Ishikawa (cell line): ENCODE measurements at regions not wholly inside any gene's neighbourhood (a gene's known extent, or its start where the extent isn't known, plus 50 kb on each side); places are given as distances from the start of the nearest gene placed in this dataset.

Source experiments
- CEBPB ChIP-seq: IDR thresholded peaks from 2 replicates; pipeline ENCODE4 v1.6.1; 2012
- CREB1 ChIP-seq: IDR thresholded peaks from 2 replicates; pipeline ENCODE4 v1.6.1; 2012; ENCODE audit warnings: low read depth
- EGR1 ChIP-seq: IDR thresholded peaks from 2 replicates; pipeline ENCODE4 v1.6.1; 2012
- EP300 ChIP-seq: IDR thresholded peaks from 2 replicates; pipeline ENCODE4 v1.6.1; 2012; ENCODE audit warnings: borderline replicate concordance
- FOXM1 ChIP-seq: IDR thresholded peaks from 2 replicates; pipeline ENCODE4 v1.6.1; 2012; ENCODE audit warnings: low read depth, borderline replicate concordance
- NFIC ChIP-seq: IDR thresholded peaks from 2 replicates; pipeline ENCODE4 v1.6.1; 2012
- RAD21 ChIP-seq: IDR thresholded peaks from 2 replicates; pipeline ENCODE4 v1.6.1; 2012; ENCODE audit warnings: low read depth
- TAF1 ChIP-seq: IDR thresholded peaks from 2 replicates; pipeline ENCODE4 v1.6.1; 2012; ENCODE audit warnings: low read depth, mild to moderate bottlenecking
- TCF12 ChIP-seq: IDR thresholded peaks from 2 replicates; pipeline ENCODE4 v1.6.1; 2012; ENCODE audit warnings: low read depth
- TEAD4 ChIP-seq: IDR thresholded peaks from 2 replicates; pipeline ENCODE4 v1.6.1; 2012
- YY1 ChIP-seq: IDR thresholded peaks from 2 replicates; pipeline ENCODE4 v1.6.1; 2012; ENCODE audit warnings: low read depth
- ZBTB7A ChIP-seq: IDR thresholded peaks from 2 replicates; pipeline ENCODE4 v1.6.1; 2012; ENCODE audit warnings: low read depth
- TF ChIP-seq, protein P1 (sequence below): IDR thresholded peaks from 2 replicates; pipeline ENCODE4 v1.6.1; 2012
- TF ChIP-seq, protein P2 (sequence below): IDR thresholded peaks from 2 replicates; pipeline ENCODE4 v1.6.1; 2012; ENCODE audit warnings: low read depth, mild to moderate bottlenecking
- TF ChIP-seq, protein P3 (sequence below): IDR thresholded peaks from 2 replicates; pipeline ENCODE4 v1.6.1; 2012

DNA sequence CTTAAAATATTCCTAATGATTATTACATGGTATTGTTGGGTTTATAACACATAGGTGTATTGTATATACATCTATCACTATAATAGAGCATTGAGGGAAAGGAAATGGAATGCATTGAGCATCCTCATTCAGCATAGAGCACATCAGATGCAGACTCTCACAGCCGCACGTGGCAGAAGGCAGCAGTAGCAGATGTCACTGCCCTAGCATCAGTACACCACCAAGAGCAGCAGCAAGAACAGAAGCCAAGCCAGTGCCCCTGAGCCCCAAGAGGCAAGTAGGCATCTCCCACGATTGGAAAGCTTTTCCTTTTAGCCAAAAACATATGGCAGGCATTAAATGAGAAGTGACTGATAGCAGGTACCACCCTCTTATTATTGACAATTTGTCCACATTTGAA is 510.0 kb downstream of the TNS3 start:
- TF ChIP-seq TCF12 (no peak), ZBTB7A (no peak), YY1 (no peak), RAD21 (no peak), EGR1 (no peak), CEBPB (no peak), TEAD4 (no peak), NFIC (no peak), EP300 (no peak), FOXM1 (no peak), TAF1 (no peak), CREB1 (no peak)
- TF ChIP-seq, protein P1, sequence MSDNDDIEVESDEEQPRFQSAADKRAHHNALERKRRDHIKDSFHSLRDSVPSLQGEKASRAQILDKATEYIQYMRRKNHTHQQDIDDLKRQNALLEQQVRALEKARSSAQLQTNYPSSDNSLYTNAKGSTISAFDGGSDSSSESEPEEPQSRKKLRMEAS: no peak
- TF ChIP-seq, protein P2, sequence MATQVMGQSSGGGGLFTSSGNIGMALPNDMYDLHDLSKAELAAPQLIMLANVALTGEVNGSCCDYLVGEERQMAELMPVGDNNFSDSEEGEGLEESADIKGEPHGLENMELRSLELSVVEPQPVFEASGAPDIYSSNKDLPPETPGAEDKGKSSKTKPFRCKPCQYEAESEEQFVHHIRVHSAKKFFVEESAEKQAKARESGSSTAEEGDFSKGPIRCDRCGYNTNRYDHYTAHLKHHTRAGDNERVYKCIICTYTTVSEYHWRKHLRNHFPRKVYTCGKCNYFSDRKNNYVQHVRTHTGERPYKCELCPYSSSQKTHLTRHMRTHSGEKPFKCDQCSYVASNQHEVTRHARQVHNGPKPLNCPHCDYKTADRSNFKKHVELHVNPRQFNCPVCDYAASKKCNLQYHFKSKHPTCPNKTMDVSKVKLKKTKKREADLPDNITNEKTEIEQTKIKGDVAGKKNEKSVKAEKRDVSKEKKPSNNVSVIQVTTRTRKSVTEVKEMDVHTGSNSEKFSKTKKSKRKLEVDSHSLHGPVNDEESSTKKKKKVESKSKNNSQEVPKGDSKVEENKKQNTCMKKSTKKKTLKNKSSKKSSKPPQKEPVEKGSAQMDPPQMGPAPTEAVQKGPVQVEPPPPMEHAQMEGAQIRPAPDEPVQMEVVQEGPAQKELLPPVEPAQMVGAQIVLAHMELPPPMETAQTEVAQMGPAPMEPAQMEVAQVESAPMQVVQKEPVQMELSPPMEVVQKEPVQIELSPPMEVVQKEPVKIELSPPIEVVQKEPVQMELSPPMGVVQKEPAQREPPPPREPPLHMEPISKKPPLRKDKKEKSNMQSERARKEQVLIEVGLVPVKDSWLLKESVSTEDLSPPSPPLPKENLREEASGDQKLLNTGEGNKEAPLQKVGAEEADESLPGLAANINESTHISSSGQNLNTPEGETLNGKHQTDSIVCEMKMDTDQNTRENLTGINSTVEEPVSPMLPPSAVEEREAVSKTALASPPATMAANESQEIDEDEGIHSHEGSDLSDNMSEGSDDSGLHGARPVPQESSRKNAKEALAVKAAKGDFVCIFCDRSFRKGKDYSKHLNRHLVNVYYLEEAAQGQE: no peak
- TF ChIP-seq, protein P3, sequence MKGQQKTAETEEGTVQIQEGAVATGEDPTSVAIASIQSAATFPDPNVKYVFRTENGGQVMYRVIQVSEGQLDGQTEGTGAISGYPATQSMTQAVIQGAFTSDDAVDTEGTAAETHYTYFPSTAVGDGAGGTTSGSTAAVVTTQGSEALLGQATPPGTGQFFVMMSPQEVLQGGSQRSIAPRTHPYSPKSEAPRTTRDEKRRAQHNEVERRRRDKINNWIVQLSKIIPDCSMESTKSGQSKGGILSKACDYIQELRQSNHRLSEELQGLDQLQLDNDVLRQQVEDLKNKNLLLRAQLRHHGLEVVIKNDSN: no peak

DNA sequence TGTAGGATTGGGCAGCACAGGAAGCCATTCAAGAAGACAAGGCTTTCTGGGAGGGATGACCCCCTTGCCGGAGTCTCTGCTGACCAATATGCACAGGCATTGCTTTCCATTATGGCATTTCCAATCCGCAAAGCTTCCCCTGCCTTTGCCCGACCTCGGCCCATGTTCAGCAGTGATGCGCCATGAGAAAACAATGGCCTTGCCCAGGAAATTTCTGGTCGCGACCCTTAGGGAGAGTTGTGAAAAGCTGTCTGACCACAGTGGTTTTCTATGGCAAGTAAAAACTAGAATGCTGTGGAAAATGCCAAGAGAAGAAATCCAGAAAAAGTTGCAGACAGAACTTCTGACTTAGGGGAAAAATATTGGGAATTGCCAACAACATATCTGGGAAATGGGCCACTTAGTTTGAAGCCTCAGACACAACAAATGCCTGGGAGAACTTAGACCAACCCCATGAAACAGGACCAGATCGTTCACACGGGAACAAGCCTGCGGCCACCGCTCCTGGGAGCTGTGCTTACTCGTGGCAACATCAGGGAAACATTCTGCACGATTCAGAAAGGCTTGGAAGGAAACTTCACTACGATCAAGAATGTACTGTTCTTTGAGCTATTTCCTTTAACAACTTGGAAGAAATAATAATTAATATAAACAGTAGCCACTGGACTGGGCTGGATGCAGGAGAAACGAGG is 512.4 kb downstream of the TNS3 start:
- no peak for TF ChIP-seq CREB1
- TF ChIP-seq, protein P1: no peak
- no peak for TF ChIP-seq EP300
- no peak for TF ChIP-seq ZBTB7A
- TF ChIP-seq, protein P2: no peak
- TF ChIP-seq TEAD4: no peak
- TF ChIP-seq, protein P3: no peak
- no peak for TF ChIP-seq RAD21
- no peak for TF ChIP-seq TAF1
- TF ChIP-seq EGR1: no peak
- TF ChIP-seq YY1: no peak
- TF ChIP-seq FOXM1: no peak
- no peak for TF ChIP-seq CEBPB

DNA sequence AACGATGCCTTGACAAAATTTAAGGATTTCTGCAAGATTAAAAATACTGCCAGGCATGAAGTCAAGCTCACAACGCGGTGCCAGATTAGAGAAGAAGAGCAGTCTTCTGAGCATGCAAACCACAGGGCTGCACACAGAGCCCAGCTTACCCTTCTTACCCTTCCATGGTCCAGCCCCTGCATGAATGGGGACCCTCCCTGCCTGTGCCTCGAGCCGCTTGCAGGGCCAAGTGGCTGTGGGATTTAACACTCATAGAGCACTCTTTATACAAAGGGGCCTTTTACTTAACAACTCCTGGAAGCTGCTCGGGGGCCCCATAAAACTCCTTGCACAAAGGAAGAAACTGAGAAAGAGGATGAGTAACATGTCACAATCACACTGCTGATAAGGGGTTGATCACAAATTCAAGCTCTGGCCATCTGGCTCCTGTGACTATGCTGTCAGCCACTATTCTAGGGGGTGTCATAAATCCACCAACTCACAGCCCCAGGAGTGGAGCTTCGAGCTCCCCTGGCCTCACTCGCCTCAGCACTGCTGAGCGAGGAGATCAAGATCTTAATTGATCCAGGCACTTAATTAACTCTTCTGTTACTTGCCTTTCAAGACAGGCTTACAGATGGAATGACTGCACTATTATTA is 514.8 kb downstream of the TNS3 start:
- TF ChIP-seq CEBPB (no peak), EGR1 (no peak), TAF1 (no peak), ZBTB7A (no peak), TCF12 (no peak), FOXM1 (no peak), RAD21 (no peak), EP300 (no peak)
- TF ChIP-seq, protein P2: no peak
- TF ChIP-seq, protein P3: no peak
- TF ChIP-seq, protein P1: no peak
